Gastroesophageal sphincter (tissue), 4 donors: ENCODE measurements at regions not wholly inside any gene's neighbourhood (a gene's known extent, or its start where the extent isn't known, plus 50 kb on each side); places are given as distances from the start of the nearest gene placed in this dataset.

Experiments
- ATAC-seq: fragments of 150-250 bp; one replicate; pipeline ENCODE4 v1.9.1; 2016; ENCODE audit warnings: mild to moderate bottlenecking, moderate library complexity
- H3K27ac ChIP-seq, 4 donors: fragments of 200-600 bp; sonication (generic) in 3 of 4; 1 replicate in 3 of 4; 2 replicates in 1 of 4; pipeline ENCODE4 v1.5.1; 2016 to 2019
- H3K27me3 ChIP-seq: fragments of 200-600 bp; sonication (generic); one replicate; pipeline ENCODE4 v1.5.1; 2019
- H3K36me3 ChIP-seq, 2 donors: fragments of 200-600 bp; sonication (generic); one replicate each; pipeline ENCODE4 v1.5.1; 2019; ENCODE audit warnings: control low read depth in 1 of 2
- H3K4me1 ChIP-seq, 3 donors: fragments of 200-600 bp; sonication (generic); 1 replicate in 2 of 3; 2 replicates in 1 of 3; pipeline ENCODE4 v1.5.1; 2016 to 2019; ENCODE audit warnings: control low read depth in 2 of 3
- H3K4me3 ChIP-seq, 2 donors: fragments of 200-600 bp; sonication (generic); one replicate each; pipeline ENCODE4 v1.5.1; 2019; ENCODE audit warnings: mild to moderate bottlenecking in 1 of 2, moderate library complexity in 1 of 2
- H3K9me3 ChIP-seq, 3 donors: fragments of 200-600 bp; sonication (generic); one replicate each; pipeline ENCODE4 v1.5.1; 2017 to 2019; ENCODE audit warnings: control low read depth in 2 of 3
- CTCF ChIP-seq, 4 experiments: fragments of 200-600 bp in 2 of 4; fragments of 450-650 bp in 2 of 4; sonication (generic) in 1 of 4; IDR thresholded peaks; one replicate each; pipeline ENCODE4 v1.5.1; 2017 to 2019; ENCODE audit warnings: antibody characterized with exemption in 4 of 4, mild to moderate bottlenecking in 2 of 4, moderate library complexity in 2 of 4
- EP300 ChIP-seq: sonication (generic); formaldehyde crosslinking; IDR thresholded peaks from one replicate; pipeline ENCODE4 v1.6.1; 2017; ENCODE audit warnings: antibody characterized with exemption, mild to moderate bottlenecking
- POLR2A ChIP-seq, 2 donors: fragments of 450-650 bp; IDR thresholded peaks; one replicate each; pipeline ENCODE4 v1.6.1; 2017; ENCODE audit warnings: antibody characterized with exemption in 2 of 2, mild to moderate bottlenecking in 2 of 2, moderate library complexity in 1 of 2
- POLR2AphosphoS5 ChIP-seq: sonication (generic); formaldehyde crosslinking; IDR thresholded peaks from one replicate; pipeline ENCODE4 v1.6.1; 2017; ENCODE audit warnings: antibody characterized with exemption
- WGBS, 2 donors: methylation state at CpG; one replicate each; pipeline ENCODE4 v1.1.5; 2018; ENCODE audit warnings: low coverage in 1 of 2; 5-methylcytosine and 5-hydroxymethylcytosine counted together

GRCh38 chr3:20905210-20905805 lies 719.3 kb upstream of the SGO1 start:
- Histone ChIP-seq H3K36me3 (no peaks in the 10 kb centered on the region), H3K4me1 (peaks cover 0 to 24% (median 0%) of the 10 kb centered on the region in 3 donors), H3K27ac (no peak overlapping the region), H3K27me3 (no peaks in the 10 kb centered on the region), H3K4me3 (no peak overlapping the region), H3K9me3 (no peaks in the 10 kb centered on the region)
- WGBS, 2 donors = 85 to 88% methylated on average over 7 to 8 of the region's 8 CpGs
- ATAC-seq = no peak
- TF ChIP-seq EP300 = no peak
- TF ChIP-seq CTCF (IDR thresholded peaks at IDR 0.05) = no peak
- no peak for TF ChIP-seq POLR2A (IDR thresholded peaks at IDR 0.05)
- no peak for TF ChIP-seq POLR2AphosphoS5

GRCh38 chr3:20904671-20905070 lies 718.7 kb upstream of the SGO1 start:
- Histone ChIP-seq H3K27ac (no peak overlapping the region), H3K27me3 (no peaks in the 10 kb centered on the region), H3K4me3 (no peak overlapping the region), H3K4me1 (peaks cover 0 to 18% (median 0%) of the 10 kb centered on the region in 3 donors), H3K9me3 (no peaks in the 10 kb centered on the region), H3K36me3 (no peaks in the 10 kb centered on the region)
- TF ChIP-seq POLR2A (IDR thresholded peaks at IDR 0.05) (no peak), EP300 (no peak), POLR2AphosphoS5 (no peak), CTCF (IDR thresholded peaks at IDR 0.05) (no peak)
- WGBS, 2 donors = 53% methylated on average over 3 of the region's 3 CpGs; no CpG with 5 or more reads in 1 of the 2 donors
- ATAC-seq = no peak

- TF ChIP-seq POLR2A (IDR thresholded peaks at IDR 0.05) (no peak), POLR2AphosphoS5 (no peak), CTCF (IDR thresholded peaks at IDR 0.05) (no peak), EP300 (no peak)
- no peak for ATAC-seq
- Histone ChIP-seq H3K27me3 (no peaks in the 10 kb centered on the region), H3K4me1 (no peaks in the 10 kb centered on the region), H3K36me3 (no peaks in the 10 kb centered on the region), H3K4me3 (no peak overlapping the region), H3K27ac (no peak overlapping the region), H3K9me3 (no peaks in the 10 kb centered on the region)
- WGBS, 2 donors = 89 to 94% methylated on average over 2 of the region's 2 CpGs
Observed at GRCh38 chr3:20898962-20899361, 713.0 kb upstream of the SGO1 start.

GRCh38 chr3:20890111-20890519 lies 704.1 kb upstream of the SGO1 start:
- no peaks in the 10 kb centered on the region for H3K9me3 ChIP-seq
- WGBS, 2 donors = 47 to 68% methylated on average over 2 of the region's 2 CpGs
- no peak for TF ChIP-seq EP300
- TF ChIP-seq POLR2A (IDR thresholded peaks at IDR 0.05) = no peak
- no peak for TF ChIP-seq POLR2AphosphoS5
- TF ChIP-seq CTCF (IDR thresholded peaks at IDR 0.05) = no peak
- no peak for ATAC-seq
- no peaks in the 10 kb centered on the region for H3K36me3 ChIP-seq
- H3K4me1 ChIP-seq = no peaks in the 10 kb centered on the region
- H3K27ac ChIP-seq = no peak overlapping the region
- no peak overlapping the region for H3K4me3 ChIP-seq
- H3K27me3 ChIP-seq = no peaks in the 10 kb centered on the region

- Histone ChIP-seq H3K4me1 (no peaks in the 10 kb centered on the region), H3K36me3 (no peaks in the 10 kb centered on the region), H3K27ac (no peak overlapping the region), H3K4me3 (no peak overlapping the region), H3K9me3 (no peaks in the 10 kb centered on the region), H3K27me3 (no peaks in the 10 kb centered on the region)
- WGBS, 2 donors = 71 to 93% methylated on average over 2 of the region's 2 CpGs
- no peak for ATAC-seq
- no peak for TF ChIP-seq POLR2A (IDR thresholded peaks at IDR 0.05)
- TF ChIP-seq EP300 = no peak
- TF ChIP-seq CTCF (IDR thresholded peaks at IDR 0.05) = no peak
- no peak for TF ChIP-seq POLR2AphosphoS5
Observed at GRCh38 chr3:20878691-20879090, 692.7 kb upstream of the SGO1 start.
